ENCODE measurements at regions not wholly inside any gene's neighbourhood (a gene's known extent, or its start where the extent isn't known, plus 50 kb on each side); places are given as distances from the start of the nearest gene placed in this dataset.

DNA sequence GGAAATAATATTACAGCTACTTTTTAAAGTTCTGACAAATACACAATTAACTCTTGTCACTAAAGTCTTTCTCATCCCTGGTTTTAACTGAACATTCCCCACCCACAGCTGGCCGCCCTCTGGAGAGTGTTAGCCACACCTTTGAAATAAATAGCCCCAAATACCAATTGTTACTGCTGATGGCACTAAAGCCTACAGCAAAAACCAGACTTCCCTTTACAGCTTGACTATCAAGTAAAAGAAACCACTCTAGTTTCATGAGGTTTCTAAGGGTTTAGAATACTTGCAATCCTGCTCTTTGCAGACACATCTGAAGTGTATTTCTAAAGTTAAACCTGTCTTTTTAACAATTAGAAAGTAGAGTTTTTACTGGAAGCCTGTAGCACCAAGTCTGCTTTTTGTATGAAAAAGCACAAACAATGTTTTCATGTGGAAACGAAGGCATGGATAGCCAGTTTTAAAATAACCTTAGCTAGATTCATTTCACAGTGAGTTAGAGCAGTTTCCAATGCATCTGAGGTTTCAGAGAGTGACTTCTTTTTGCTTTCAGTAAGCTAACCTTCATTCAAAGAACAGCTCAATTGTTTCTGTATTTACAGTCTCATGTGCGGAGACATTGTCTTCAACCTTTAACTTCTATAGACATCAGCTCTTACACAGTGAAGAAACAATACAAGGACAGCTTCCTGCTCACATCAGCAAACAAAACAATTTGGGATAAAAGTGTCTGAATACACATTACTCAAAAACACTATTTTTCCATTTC, 164.8 kb upstream of the VEGFC start:
- H3K4me1 ChIP-seq (ENCODE audit: control insufficient read depth in 2 of 2, insufficient read depth in 2 of 2, low read length in 2 of 2), result no peaks in the 10 kb centered on the region
- DNase-seq (ENCODE audit: low read depth in 6 of 9, low spot score in 9 of 9), result no peak
- no peaks in the 10 kb centered on the region for H3K27me3 ChIP-seq (ENCODE audit: control insufficient read depth in 2 of 2, insufficient read depth in 1 of 2, low read length in 1 of 2)
- H3K4me3 ChIP-seq (ENCODE audit: low read length in 2 of 2), result no peak overlapping the region
- peaks cover 0 to 7% of the 10 kb centered on the region in 2 donors for H3K9me3 ChIP-seq (ENCODE audit: control insufficient read depth in 2 of 2, insufficient read depth in 1 of 2, low read length in 1 of 2)
- H3K27ac ChIP-seq (ENCODE audit: low read depth in 1 of 2, low read length in 1 of 2), result no peak overlapping the region
- no peaks in the 10 kb centered on the region for H3K36me3 ChIP-seq (ENCODE audit: control insufficient read depth in 2 of 2, insufficient read depth in 2 of 2, low read length in 1 of 2)
- 81% methylated on average over 3 of the region's 3 CpGs for WGBS

DNA sequence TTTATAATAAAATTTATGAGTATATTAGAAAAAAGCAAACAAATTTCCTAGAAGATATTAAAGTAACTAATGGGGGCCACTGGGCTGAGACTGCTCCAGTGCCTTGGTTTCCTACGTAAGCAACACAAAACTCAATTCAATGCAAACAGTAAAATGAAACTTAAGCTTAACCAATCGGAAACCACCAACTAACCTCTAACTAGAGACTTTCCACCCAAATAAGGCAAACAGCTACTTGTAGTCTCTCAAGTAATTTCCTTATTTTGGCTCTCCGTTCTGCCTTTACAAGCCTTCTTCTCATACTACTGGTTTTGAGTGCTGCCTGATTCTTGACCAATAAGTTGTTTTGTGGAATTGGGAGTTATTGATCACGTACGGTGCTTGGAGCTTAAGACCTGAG, 167.3 kb upstream of the VEGFC start:
- Histone ChIP-seq H3K27me3 (ENCODE audit: control insufficient read depth in 2 of 2, insufficient read depth in 1 of 2, low read length in 1 of 2) (no peaks in the 10 kb centered on the region), H3K4me1 (ENCODE audit: control insufficient read depth in 2 of 2, insufficient read depth in 2 of 2, low read length in 2 of 2) (no peaks in the 10 kb centered on the region), H3K9me3 (ENCODE audit: control insufficient read depth in 2 of 2, insufficient read depth in 1 of 2, low read length in 1 of 2) (peaks cover 0 to 6% of the 10 kb centered on the region in 2 donors), H3K27ac (ENCODE audit: low read depth in 1 of 2, low read length in 1 of 2) (no peak overlapping the region), H3K4me3 (ENCODE audit: low read length in 2 of 2) (no peak overlapping the region), H3K36me3 (ENCODE audit: control insufficient read depth in 2 of 2, insufficient read depth in 2 of 2, low read length in 1 of 2) (no peaks in the 10 kb centered on the region)
- 94% methylated on average over 5 of the region's 5 CpGs for WGBS
- DNase-seq (ENCODE audit: low read depth in 6 of 9, low spot score in 9 of 9), result no peak

DNA sequence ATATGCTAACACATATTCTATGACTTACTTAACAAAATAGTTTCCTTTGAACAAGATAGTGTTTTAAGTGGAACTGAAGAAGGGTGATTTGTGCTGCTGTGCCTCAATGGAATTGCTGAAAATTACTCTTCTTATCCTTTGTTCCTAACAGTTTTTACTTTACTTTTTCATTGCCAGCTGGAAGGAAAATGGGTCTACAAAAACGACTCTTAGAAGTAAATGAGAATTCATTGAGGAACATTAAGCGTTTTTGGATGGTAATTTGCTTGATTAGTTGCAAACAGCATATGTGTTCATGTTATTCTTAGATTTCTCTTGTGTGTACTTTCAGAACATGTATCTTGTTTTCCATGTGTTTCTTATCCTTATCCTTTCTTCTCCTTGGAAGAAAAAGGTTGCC, 170.4 kb upstream of the VEGFC start:
- H3K27me3 ChIP-seq (ENCODE audit: control insufficient read depth in 2 of 2, insufficient read depth in 1 of 2, low read length in 1 of 2), result no peaks in the 10 kb centered on the region
- no peak for DNase-seq (ENCODE audit: low read depth in 6 of 9, low spot score in 9 of 9)
- H3K4me3 ChIP-seq (ENCODE audit: low read length in 2 of 2), result no peak overlapping the region
- no peaks in the 10 kb centered on the region for H3K9me3 ChIP-seq (ENCODE audit: control insufficient read depth in 2 of 2, insufficient read depth in 1 of 2, low read length in 1 of 2)
- H3K4me1 ChIP-seq (ENCODE audit: control insufficient read depth in 2 of 2, insufficient read depth in 2 of 2, low read length in 2 of 2), result no peaks in the 10 kb centered on the region
- WGBS, result 78% methylated on average over 2 of the region's 2 CpGs
- H3K36me3 ChIP-seq (ENCODE audit: control insufficient read depth in 2 of 2, insufficient read depth in 2 of 2, low read length in 1 of 2), result no peaks in the 10 kb centered on the region
- no peak overlapping the region for H3K27ac ChIP-seq (ENCODE audit: low read depth in 1 of 2, low read length in 1 of 2)

DNA sequence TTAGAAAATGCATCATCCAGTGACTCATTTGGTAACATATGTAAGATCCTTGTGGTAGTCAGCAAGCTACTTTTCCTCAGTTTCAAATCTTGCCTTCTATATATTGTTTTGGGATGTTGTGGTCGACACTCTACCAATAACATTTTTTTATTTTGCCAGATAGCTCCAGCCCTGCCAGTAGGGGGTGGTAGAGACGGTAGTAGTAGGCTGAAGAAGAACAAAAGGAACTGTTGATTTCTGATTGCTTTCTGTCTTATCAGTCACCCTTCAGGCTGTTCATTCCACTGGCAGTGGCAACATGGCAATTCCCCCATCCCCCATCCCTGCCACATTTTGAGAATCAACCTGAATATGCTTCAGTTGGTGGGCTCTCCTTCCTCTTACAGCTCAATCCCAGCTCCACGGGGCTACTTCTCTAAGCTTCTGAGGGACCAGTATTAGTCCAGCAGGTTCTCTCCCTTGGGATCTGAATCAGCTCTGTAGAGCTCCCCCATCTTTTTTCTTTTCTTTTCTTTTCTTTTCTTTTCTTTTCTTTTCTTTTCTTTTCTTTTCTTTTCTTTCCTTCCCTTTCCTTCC, 171.5 kb upstream of the VEGFC start:
- H3K27ac ChIP-seq (ENCODE audit: low read depth in 1 of 2, low read length in 1 of 2), result no peak overlapping the region
- 74% methylated on average over 3 of the region's 3 CpGs for WGBS

DNA sequence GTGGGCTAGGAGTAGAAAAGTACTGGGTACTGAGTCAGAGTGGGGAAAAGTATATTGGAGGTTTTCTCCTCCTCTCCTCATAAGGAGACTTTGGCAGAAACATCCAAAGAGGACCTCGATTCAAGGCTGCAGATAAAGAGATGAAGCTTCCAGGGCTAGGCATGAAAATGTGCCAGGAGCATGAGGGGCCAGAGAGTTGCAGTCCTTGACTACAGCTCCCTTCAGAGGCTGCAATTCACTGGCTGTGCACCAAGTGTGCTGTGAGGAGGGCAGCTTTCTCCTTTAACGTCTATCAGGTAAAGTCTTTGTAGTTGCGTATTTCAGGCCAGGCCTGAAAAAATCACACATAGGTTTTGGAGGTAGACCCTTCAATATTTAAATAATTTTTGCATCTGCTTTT, 174.9 kb upstream of the VEGFC start:
- Histone ChIP-seq H3K36me3 (ENCODE audit: control insufficient read depth in 2 of 2, insufficient read depth in 2 of 2, low read length in 1 of 2) (no peaks in the 10 kb centered on the region), H3K27me3 (ENCODE audit: control insufficient read depth in 2 of 2, insufficient read depth in 1 of 2, low read length in 1 of 2) (no peaks in the 10 kb centered on the region), H3K27ac (ENCODE audit: low read depth in 1 of 2, low read length in 1 of 2) (no peak overlapping the region), H3K4me3 (ENCODE audit: low read length in 2 of 2) (no peak overlapping the region), H3K9me3 (ENCODE audit: control insufficient read depth in 2 of 2, insufficient read depth in 1 of 2, low read length in 1 of 2) (no peaks in the 10 kb centered on the region), H3K4me1 (ENCODE audit: control insufficient read depth in 2 of 2, insufficient read depth in 2 of 2, low read length in 2 of 2) (no peaks in the 10 kb centered on the region)
- no peak for DNase-seq (ENCODE audit: low read depth in 6 of 9, low spot score in 9 of 9)
- 79% methylated on average over 3 of the region's 3 CpGs for WGBS

More for the DNA sequence above, 171.5 kb upstream of the VEGFC start:
- no peak for DNase-seq (ENCODE audit: low read depth in 6 of 9, low spot score in 9 of 9)
- Histone ChIP-seq H3K27me3 (ENCODE audit: control insufficient read depth in 2 of 2, insufficient read depth in 1 of 2, low read length in 1 of 2) (no peaks in the 10 kb centered on the region), H3K4me1 (ENCODE audit: control insufficient read depth in 2 of 2, insufficient read depth in 2 of 2, low read length in 2 of 2) (no peaks in the 10 kb centered on the region), H3K4me3 (ENCODE audit: low read length in 2 of 2) (no peak overlapping the region), H3K36me3 (ENCODE audit: control insufficient read depth in 2 of 2, insufficient read depth in 2 of 2, low read length in 1 of 2) (no peaks in the 10 kb centered on the region), H3K9me3 (ENCODE audit: control insufficient read depth in 2 of 2, insufficient read depth in 1 of 2, low read length in 1 of 2) (no peaks in the 10 kb centered on the region)

DNA sequence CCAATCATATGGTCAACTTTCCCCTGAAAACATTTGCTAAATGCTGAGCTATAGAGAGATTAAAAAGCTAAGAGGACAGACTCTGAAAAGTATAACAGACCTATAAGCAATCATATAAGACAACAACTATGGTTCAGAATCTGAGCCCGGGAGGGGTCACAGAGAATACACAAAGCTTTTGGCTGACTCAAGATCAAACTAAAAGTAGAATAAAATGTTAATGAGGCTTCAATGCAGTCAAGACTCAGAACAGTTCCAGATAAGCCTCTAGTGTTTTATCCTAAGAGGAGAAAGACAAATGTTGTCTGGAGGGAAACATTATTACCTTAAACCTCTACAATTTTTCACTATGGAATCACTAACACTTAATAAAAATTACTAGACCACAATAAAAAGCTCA, 175.4 kb upstream of the VEGFC start:
- Histone ChIP-seq H3K4me1 (ENCODE audit: control insufficient read depth in 2 of 2, insufficient read depth in 2 of 2, low read length in 2 of 2) (no peaks in the 10 kb centered on the region), H3K27ac (ENCODE audit: low read depth in 1 of 2, low read length in 1 of 2) (no peak overlapping the region), H3K27me3 (ENCODE audit: control insufficient read depth in 2 of 2, insufficient read depth in 1 of 2, low read length in 1 of 2) (no peaks in the 10 kb centered on the region), H3K4me3 (ENCODE audit: low read length in 2 of 2) (no peak overlapping the region), H3K9me3 (ENCODE audit: control insufficient read depth in 2 of 2, insufficient read depth in 1 of 2, low read length in 1 of 2) (no peaks in the 10 kb centered on the region), H3K36me3 (ENCODE audit: control insufficient read depth in 2 of 2, insufficient read depth in 2 of 2, low read length in 1 of 2) (no peaks in the 10 kb centered on the region)
- DNase-seq (ENCODE audit: low read depth in 6 of 9, low spot score in 9 of 9), result no peak
- WGBS, result 100% methylated on average over 1 of the region's 1 CpG

DNA sequence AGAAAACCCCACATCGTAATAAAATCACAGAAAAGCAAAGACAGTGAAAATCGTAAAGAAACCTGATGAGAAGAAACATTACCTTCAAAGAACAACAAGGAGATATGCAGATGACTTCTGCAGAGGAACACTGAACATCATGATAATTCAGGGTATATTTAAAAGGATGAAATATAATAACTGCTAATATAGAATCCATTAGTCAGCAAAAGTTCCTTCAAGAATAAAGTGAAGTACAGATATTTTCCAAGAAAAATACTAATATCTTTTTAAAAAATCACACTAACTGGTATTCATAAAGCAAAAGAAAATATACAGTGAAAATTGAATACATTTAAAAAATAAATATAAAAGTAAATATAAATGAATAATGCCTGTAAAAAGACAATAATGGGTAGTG, 176.3 kb upstream of the VEGFC start:
- WGBS, result 90% methylated on average over 2 of the region's 2 CpGs
- no peak for DNase-seq (ENCODE audit: low read depth in 6 of 9, low spot score in 9 of 9)
- no peaks in the 10 kb centered on the region for H3K4me1 ChIP-seq (ENCODE audit: control insufficient read depth in 2 of 2, insufficient read depth in 2 of 2, low read length in 2 of 2)

DNA sequence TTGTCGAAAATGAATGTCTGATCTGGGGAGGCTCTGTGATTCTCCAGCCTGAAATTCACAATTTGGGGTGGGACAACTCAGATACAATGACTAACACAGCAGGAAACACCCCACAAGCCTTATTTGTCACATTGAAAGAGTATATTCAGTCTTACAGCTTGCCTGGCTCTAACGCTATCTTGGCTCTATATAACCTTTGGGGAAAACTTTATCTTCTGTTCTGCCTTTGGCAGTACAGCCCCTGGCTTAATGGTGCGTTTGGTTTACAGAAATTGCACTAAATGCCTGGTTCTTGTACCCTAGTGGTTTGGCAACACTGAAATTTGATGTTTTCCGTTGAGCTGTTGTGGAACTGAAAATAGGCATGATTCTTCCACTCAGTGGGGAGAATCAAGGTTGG, 178.1 kb upstream of the VEGFC start:
- H3K9me3 ChIP-seq (ENCODE audit: control insufficient read depth in 2 of 2, insufficient read depth in 1 of 2, low read length in 1 of 2), result no peaks in the 10 kb centered on the region
- no peaks in the 10 kb centered on the region for H3K36me3 ChIP-seq (ENCODE audit: control insufficient read depth in 2 of 2, insufficient read depth in 2 of 2, low read length in 1 of 2)
- WGBS, result 93% methylated on average over 4 of the region's 4 CpGs
- no peak for DNase-seq (ENCODE audit: low read depth in 6 of 9, low spot score in 9 of 9)
- no peak overlapping the region for H3K27ac ChIP-seq (ENCODE audit: low read depth in 1 of 2, low read length in 1 of 2)
- H3K4me3 ChIP-seq (ENCODE audit: low read length in 2 of 2), result no peak overlapping the region
- no peaks in the 10 kb centered on the region for H3K4me1 ChIP-seq (ENCODE audit: control insufficient read depth in 2 of 2, insufficient read depth in 2 of 2, low read length in 2 of 2)
- no peaks in the 10 kb centered on the region for H3K27me3 ChIP-seq (ENCODE audit: control insufficient read depth in 2 of 2, insufficient read depth in 1 of 2, low read length in 1 of 2)

More for the DNA sequence above, 176.3 kb upstream of the VEGFC start:
- H3K27me3 ChIP-seq (ENCODE audit: control insufficient read depth in 2 of 2, insufficient read depth in 1 of 2, low read length in 1 of 2), result no peaks in the 10 kb centered on the region
- no peaks in the 10 kb centered on the region for H3K36me3 ChIP-seq (ENCODE audit: control insufficient read depth in 2 of 2, insufficient read depth in 2 of 2, low read length in 1 of 2)
- no peak overlapping the region for H3K27ac ChIP-seq (ENCODE audit: low read depth in 1 of 2, low read length in 1 of 2)
- H3K9me3 ChIP-seq (ENCODE audit: control insufficient read depth in 2 of 2, insufficient read depth in 1 of 2, low read length in 1 of 2), result no peaks in the 10 kb centered on the region
- H3K4me3 ChIP-seq (ENCODE audit: low read length in 2 of 2), result no peak overlapping the region

DNA sequence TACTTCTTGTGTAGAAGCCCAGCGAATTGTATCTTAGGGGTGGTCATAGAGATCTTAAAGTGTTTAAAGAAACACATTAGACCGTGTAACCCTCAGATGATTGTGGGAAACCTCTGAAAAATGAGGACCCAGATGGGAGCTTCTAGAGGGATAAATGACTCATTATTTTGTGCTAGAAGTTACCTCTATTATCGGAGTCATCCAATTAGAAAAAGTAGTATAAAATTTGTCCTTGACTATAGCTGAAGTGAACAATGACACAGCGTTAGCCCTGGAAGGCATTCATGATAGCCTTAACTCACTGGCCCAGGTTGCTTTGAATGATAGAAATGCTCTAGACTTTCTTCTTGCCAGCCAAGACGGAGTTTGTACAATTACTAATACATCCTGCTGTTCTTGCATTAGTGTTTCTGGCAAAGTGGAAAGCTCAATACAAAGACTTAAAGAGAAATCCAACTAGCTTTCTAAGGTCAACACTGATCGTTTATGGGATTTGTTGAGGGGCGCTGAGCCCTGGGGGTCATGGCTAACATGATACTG, 178.9 kb upstream of the VEGFC start:
- WGBS, result 96% methylated on average over 7 of the region's 7 CpGs
- DNase-seq (ENCODE audit: low read depth in 6 of 9, low spot score in 9 of 9), result no peak

More for the DNA sequence above, 178.9 kb upstream of the VEGFC start:
- Histone ChIP-seq H3K9me3 (ENCODE audit: control insufficient read depth in 2 of 2, insufficient read depth in 1 of 2, low read length in 1 of 2) (no peaks in the 10 kb centered on the region), H3K27me3 (ENCODE audit: control insufficient read depth in 2 of 2, insufficient read depth in 1 of 2, low read length in 1 of 2) (no peaks in the 10 kb centered on the region), H3K4me1 (ENCODE audit: control insufficient read depth in 2 of 2, insufficient read depth in 2 of 2, low read length in 2 of 2) (no peaks in the 10 kb centered on the region), H3K4me3 (ENCODE audit: low read length in 2 of 2) (no peak overlapping the region), H3K27ac (ENCODE audit: low read depth in 1 of 2, low read length in 1 of 2) (no peak overlapping the region), H3K36me3 (ENCODE audit: control insufficient read depth in 2 of 2, insufficient read depth in 2 of 2, low read length in 1 of 2) (no peaks in the 10 kb centered on the region)
